UCSD-AML1 (cell line): ENCODE measurements at regions not wholly inside any gene's neighbourhood (a gene's known extent, or its start where the extent isn't known, plus 50 kb on each side); places are given as distances from the start of the nearest gene placed in this dataset.

Source experiments
- DNase-seq: peaks from one replicate; lab custom pipeline; 2025; ENCODE audit not compliant: unreplicated experiment; lab: John Stamatoyannopoulos, UW

- no peak for DNase-seq
These were observed 249.1 kb downstream of the COL12A1 start for GRCh38 chr6:74956559-74957428.

GRCh38 chr6:74953708-74954107 is 252.1 kb downstream of the COL12A1 start:
- DNase-seq: no peak

GRCh38 chr6:74946961-74947360 is 258.9 kb downstream of the COL12A1 start:
- DNase-seq: no peak

- DNase-seq: no peak
These were observed 263.7 kb downstream of the COL12A1 start for GRCh38 chr6:74942130-74942529.

GRCh38 chr6:74941424-74941823 is 264.4 kb downstream of the COL12A1 start:
- no peak for DNase-seq

GRCh38 chr6:74939721-74940620 is 265.9 kb downstream of the COL12A1 start:
- DNase-seq: no peak

GRCh38 chr6:74939151-74939708 is 266.6 kb downstream of the COL12A1 start:
- DNase-seq: no peak

- DNase-seq: no peak
These were observed 267.9 kb downstream of the COL12A1 start for GRCh38 chr6:74937936-74938335.

- DNase-seq: no peak
These were observed 269.0 kb downstream of the COL12A1 start for GRCh38 chr6:74936886-74937285.

GRCh38 chr6:74932232-74932888 is 273.5 kb downstream of the COL12A1 start:
- DNase-seq: peak; percentile 44

GRCh38 chr6:74931558-74931957 is 274.3 kb downstream of the COL12A1 start:
- no peak for DNase-seq

GRCh38 chr6:74928203-74928602 is 277.6 kb downstream of the COL12A1 start:
- DNase-seq: no peak

GRCh38 chr6:74927299-74927698 is 278.6 kb downstream of the COL12A1 start:
- no peak for DNase-seq

GRCh38 chr6:74925683-74926082 is 280.2 kb downstream of the COL12A1 start:
- peak; percentile 76 for DNase-seq

GRCh38 chr6:74914888-74915287 is 291.0 kb downstream of the COL12A1 start:
- no peak for DNase-seq

GRCh38 chr6:74912234-74912633 is 293.6 kb downstream of the COL12A1 start:
- peak; percentile 6 for DNase-seq

GRCh38 chr6:74902846-74903245 is 303.0 kb downstream of the COL12A1 start:
- DNase-seq: no peak

GRCh38 chr6:74902089-74902488 is 303.8 kb downstream of the COL12A1 start:
- no peak for DNase-seq

GRCh38 chr6:74901576-74901975 is 304.3 kb downstream of the COL12A1 start:
- DNase-seq: no peak

GRCh38 chr6:74899416-74899815 is 306.4 kb downstream of the COL12A1 start:
- peak; percentile 9 for DNase-seq

GRCh38 chr6:74892091-74892490 is 313.8 kb downstream of the COL12A1 start:
- no peak for DNase-seq
